Stomach (tissue), 8 donors: ENCODE measurements at regions not wholly inside any gene's neighbourhood (a gene's known extent, or its start where the extent isn't known, plus 50 kb on each side); places are given as distances from the start of the nearest gene placed in this dataset.

Experiments used
- DNase-seq, 2 donors: peaks; one replicate each; pipeline versions ENCODE4 v3.0.0 to v3.0.0-alpha.2; 2013 to 2019
- H3K27ac ChIP-seq, 5 donors: fragments of 200-600 bp in 4 of 5; sonication (generic) in 4 of 5; one replicate each; pipeline ENCODE4 v1.5.1; 2013 to 2019; ENCODE audit warnings: mild to moderate bottlenecking in 1 of 5, moderate library complexity in 1 of 5
- H3K27me3 ChIP-seq, 3 donors: fragments of 200-600 bp; sonication (generic); one replicate each; pipeline ENCODE4 v1.5.1; 2017 to 2019; ENCODE audit warnings: mixed run types in 1 of 3
- H3K36me3 ChIP-seq, 4 donors: fragments of 200-600 bp; sonication (generic); 1 replicate in 3 of 4; 2 replicates in 1 of 4; pipeline ENCODE4 v1.5.1; 2016 to 2019
- H3K4me1 ChIP-seq, 4 donors: fragments of 200-600 bp; sonication (generic); one replicate each; pipeline ENCODE4 v1.5.1; 2016 to 2019
- H3K4me3 ChIP-seq, 4 donors: fragments of 200-600 bp; sonication (generic) in 3 of 4; one replicate each; pipeline ENCODE4 v1.5.1; 2016 to 2019; ENCODE audit warnings: mild to moderate bottlenecking in 1 of 4
- H3K9me3 ChIP-seq, 4 donors: fragments of 200-600 bp; sonication (generic); one replicate each; pipeline ENCODE4 v1.5.1; 2016 to 2019
- EP300 ChIP-seq: sonication (generic); formaldehyde crosslinking; IDR thresholded peaks from one replicate; pipeline ENCODE4 v1.6.1; 2017; ENCODE audit warnings: antibody characterized with exemption
- POLR2A ChIP-seq, 4 donors: fragments of 450-650 bp; IDR thresholded peaks; one replicate each; pipeline ENCODE4 v1.6.1; 2016; ENCODE audit warnings: antibody characterized with exemption in 4 of 4, control low read depth in 2 of 4, mild to moderate bottlenecking in 1 of 4, moderate library complexity in 1 of 4
- POLR2AphosphoS5 ChIP-seq, 3 donors: sonication (generic); formaldehyde crosslinking; IDR thresholded peaks; one replicate each; pipeline ENCODE4 v1.6.1; 2016; ENCODE audit warnings: antibody characterized with exemption in 3 of 3
- WGBS, 5 donors: extraction: QIAGEN DNeasy Blood & Tissue Kit in 3 of 5; methylation state at CpG; one replicate each; pipeline versions ENCODE4 v1.1.5 to v1.1.7; 2013 to 2018; 5-methylcytosine and 5-hydroxymethylcytosine counted together
- intact Hi-C: fragments of 100-400 bp; cut with DNase I; formaldehyde crosslinking; loops from one replicate; pipeline ENCODE4 v1.15.1; 2023; ENCODE audit warnings: low total_unique reads
- TF ChIP-seq, protein P1 (sequence below), 7 experiments: fragments of 450-650 bp in 4 of 7; fragments of 200-600 bp in 3 of 7; sonication (generic) in 3 of 7; IDR thresholded peaks; one replicate each; pipeline ENCODE4 v1.5.1; 2016 to 2019; ENCODE audit warnings: antibody characterized with exemption in 7 of 7, control low read depth in 2 of 7, mild to moderate bottlenecking in 1 of 7
- donor health status: healthy with polysubstance abuse.
- donor health status: Bipolar disorder and iron deficiency.
- donor health status: healthy.

DNA sequence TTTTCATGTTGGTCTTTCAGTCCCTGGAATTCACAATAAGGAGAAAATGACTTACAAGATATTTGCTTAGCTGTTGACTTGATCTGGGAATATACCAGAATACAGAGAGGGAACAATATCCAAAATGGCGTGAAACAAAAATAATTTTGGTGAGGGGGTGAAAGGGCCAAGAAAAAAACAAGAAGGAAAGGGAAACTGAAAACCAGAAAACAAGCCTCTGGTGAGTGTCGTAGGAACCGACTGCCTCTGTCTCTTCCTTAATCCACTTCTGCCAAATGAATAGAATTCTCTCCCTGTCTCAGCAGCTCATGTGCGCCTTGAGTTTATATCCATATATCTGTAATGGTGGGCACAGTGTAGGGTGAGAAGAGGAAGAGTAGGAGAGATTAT, 367.6 kb downstream of the ETS1 start:
- H3K27me3 ChIP-seq = no peaks in the 10 kb centered on the region
- H3K27ac ChIP-seq = no peak overlapping the region
- intact Hi-C loops = no loop called here
- DNase-seq = no peak
- 69 to 88% (median 83%) methylated on average over 4 of the region's 4 CpGs for WGBS, 5 donors
- no peaks in the 10 kb centered on the region for H3K4me1 ChIP-seq
- TF ChIP-seq POLR2AphosphoS5 (IDR thresholded peaks at IDR 0.05) = no peak
- TF ChIP-seq POLR2A (IDR thresholded peaks at IDR 0.05) = no peak
- TF ChIP-seq EP300 = no peak
- TF ChIP-seq, protein P1, sequence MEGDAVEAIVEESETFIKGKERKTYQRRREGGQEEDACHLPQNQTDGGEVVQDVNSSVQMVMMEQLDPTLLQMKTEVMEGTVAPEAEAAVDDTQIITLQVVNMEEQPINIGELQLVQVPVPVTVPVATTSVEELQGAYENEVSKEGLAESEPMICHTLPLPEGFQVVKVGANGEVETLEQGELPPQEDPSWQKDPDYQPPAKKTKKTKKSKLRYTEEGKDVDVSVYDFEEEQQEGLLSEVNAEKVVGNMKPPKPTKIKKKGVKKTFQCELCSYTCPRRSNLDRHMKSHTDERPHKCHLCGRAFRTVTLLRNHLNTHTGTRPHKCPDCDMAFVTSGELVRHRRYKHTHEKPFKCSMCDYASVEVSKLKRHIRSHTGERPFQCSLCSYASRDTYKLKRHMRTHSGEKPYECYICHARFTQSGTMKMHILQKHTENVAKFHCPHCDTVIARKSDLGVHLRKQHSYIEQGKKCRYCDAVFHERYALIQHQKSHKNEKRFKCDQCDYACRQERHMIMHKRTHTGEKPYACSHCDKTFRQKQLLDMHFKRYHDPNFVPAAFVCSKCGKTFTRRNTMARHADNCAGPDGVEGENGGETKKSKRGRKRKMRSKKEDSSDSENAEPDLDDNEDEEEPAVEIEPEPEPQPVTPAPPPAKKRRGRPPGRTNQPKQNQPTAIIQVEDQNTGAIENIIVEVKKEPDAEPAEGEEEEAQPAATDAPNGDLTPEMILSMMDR (IDR thresholded peaks at IDR 0.05) = no peak
- no peaks in the 10 kb centered on the region for H3K36me3 ChIP-seq
- H3K4me3 ChIP-seq = no peak overlapping the region
- peaks cover 0 to 8% (median 2%) of the 10 kb centered on the region in 4 donors for H3K9me3 ChIP-seq

DNA sequence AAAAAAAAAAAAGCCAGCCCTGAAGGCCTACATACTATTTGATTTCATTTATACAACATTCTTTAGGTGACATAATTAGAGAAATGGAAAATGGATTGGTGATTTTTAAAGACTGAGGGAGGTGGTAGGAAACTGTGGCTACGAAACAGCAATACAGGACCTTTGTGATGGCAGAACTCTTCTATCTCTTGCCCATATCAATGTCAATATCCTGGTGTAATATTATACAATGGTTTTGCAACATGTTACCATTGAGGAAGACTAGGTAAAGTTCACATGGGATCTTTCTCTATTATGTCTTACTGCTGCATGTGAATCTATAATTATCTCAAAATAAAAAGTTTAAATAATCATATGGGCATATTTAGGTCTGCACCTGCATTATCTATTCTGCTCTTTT, 371.2 kb downstream of the ETS1 start:
- no peak for DNase-seq
- intact Hi-C loops = no loop called here
- H3K27me3 ChIP-seq = no peaks in the 10 kb centered on the region
- no peaks in the 10 kb centered on the region for H3K4me1 ChIP-seq
- peaks cover 0 to 10% (median 2%) of the 10 kb centered on the region in 4 donors for H3K9me3 ChIP-seq
- H3K4me3 ChIP-seq = no peak overlapping the region
- no peaks in the 10 kb centered on the region for H3K36me3 ChIP-seq
- H3K27ac ChIP-seq = no peak overlapping the region
- TF ChIP-seq, protein P1 (IDR thresholded peaks at IDR 0.05) = no peak
- TF ChIP-seq POLR2A (IDR thresholded peaks at IDR 0.05) = no peak
- no peak for TF ChIP-seq EP300
- no peak for TF ChIP-seq POLR2AphosphoS5 (IDR thresholded peaks at IDR 0.05)
- 85 to 89% (median 87%) methylated on average over 1 of the region's 1 CpG for WGBS, 5 donors

DNA sequence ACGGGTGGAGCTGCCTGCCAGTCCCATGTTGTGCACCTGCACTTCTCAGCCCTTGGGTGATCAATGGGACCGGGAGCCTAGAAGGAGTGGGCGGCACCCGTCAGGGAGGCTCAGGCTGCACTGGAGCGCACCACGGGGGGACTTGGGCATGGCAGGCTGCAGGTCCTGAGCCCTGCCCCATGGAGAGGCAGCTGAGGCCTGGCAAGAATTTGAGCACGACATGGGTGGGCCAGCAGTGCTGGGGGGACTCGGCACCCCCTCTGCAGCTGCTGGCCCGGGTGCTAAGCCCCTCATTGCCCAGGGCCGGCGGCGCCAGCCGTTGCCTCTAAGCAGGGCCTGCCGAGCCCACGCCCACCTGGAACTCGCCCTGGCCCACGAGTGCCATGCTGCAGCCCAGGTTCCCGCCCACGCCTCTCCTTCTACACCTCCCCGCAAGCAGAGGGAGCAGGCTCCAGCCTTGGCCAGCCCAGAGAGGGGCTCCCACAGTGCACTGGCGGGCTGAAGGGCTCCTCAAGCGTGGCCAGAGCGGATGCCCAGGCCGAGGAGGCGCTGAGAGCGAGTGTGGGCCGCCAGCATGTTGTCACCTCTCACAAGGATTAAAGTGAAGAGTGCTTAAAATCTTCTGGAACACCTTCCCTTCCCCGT, 372.0 kb downstream of the ETS1 start:
- Histone ChIP-seq H3K36me3 (no peaks in the 10 kb centered on the region), H3K4me3 (no peak overlapping the region), H3K27me3 (no peaks in the 10 kb centered on the region), H3K27ac (no peak overlapping the region), H3K4me1 (peaks cover 0 to 3% (median 2%) of the 10 kb centered on the region in 4 donors), H3K9me3 (peaks cover 0 to 10% (median 2%) of the 10 kb centered on the region in 4 donors)
- intact Hi-C loops = no loop called here
- no peak for DNase-seq
- TF ChIP-seq, protein P1 (IDR thresholded peaks at IDR 0.05) = no peak
- no peak for TF ChIP-seq POLR2AphosphoS5 (IDR thresholded peaks at IDR 0.05)
- 90 to 98% (median 95%) methylated on average over 10 to 28 of the region's 28 CpGs for WGBS, 5 donors

DNA sequence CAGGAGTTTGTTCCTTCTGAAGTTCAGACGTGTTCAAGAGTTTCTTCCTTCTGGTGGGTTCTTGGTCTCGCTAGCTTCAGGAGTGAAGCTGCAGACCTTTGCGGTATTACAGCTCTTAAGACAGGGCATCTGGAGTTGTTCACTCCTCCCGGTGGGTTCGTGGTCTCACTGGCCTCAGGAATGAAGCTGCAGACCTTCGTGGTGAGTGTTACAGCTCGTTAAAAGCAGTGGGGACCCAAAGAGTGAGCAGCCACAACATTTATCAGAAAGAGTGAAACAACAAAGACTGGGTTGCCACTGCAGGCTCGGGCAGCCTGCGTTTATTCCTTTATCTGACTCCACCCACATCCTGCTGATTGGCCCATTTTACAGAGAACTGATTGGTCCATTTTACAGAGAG, 373.1 kb downstream of the ETS1 start:
- no peak for DNase-seq
- Histone ChIP-seq H3K36me3 (no peaks in the 10 kb centered on the region), H3K27me3 (no peaks in the 10 kb centered on the region), H3K4me1 (peaks cover 0 to 9% (median 2%) of the 10 kb centered on the region in 4 donors), H3K9me3 (peaks cover 0 to 10% (median 2%) of the 10 kb centered on the region in 4 donors), H3K4me3 (no peak overlapping the region), H3K27ac (no peak overlapping the region)
- WGBS, 5 donors = 86 to 94% (median 86%) methylated on average over 9 of the region's 9 CpGs
- intact Hi-C loops = no loop called here
- TF ChIP-seq EP300 (no peak), POLR2AphosphoS5 (IDR thresholded peaks at IDR 0.05) (no peak), POLR2A (IDR thresholded peaks at IDR 0.05) (no peak)
- TF ChIP-seq, protein P1 (IDR thresholded peaks at IDR 0.05) = no peak
